ENCODE measurements at regions not wholly inside any gene's neighbourhood (a gene's known extent, or its start where the extent isn't known, plus 50 kb on each side); places are given as distances from the start of the nearest gene placed in this dataset.

DNA sequence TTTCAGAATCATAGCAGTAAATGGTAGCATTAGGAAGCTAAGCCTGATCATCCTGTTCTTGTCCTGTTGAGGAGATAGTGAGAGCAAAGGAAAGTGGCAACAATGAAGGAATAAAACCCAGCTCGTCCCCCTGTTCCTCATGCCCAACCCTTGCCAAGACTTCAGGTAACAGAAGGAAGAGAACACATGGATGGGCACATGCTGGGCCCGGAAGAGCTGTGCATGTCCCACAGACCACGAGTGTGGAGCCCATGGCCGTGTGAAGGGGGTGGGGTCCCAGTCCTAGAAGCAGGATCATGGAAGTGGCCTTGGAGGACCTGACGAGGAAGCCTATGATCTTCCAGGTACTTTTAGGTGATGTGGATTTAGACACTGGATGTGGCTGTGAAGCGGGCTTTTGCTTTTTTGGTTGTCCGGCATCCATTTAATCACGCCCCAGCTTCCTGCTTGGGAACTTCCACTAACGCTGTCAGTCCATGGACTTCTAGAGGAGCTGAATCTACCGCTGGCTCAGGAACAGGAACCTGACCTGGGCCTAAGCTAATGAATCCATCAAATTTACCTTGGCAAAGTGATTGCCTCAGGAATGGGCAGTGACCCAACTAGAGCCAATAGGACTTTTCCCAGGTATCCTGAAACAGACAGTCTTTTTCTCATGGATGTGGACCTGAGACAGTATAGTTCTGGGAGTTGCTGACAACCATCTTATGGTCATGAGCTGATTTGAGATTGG is 79.3 kb upstream of the ARMC2 start:
- TF ChIP-seq CTCF (IDR thresholded peaks at IDR 0.05 in 8 of 11, conservative IDR thresholded peaks at IDR 0.05 in 3 of 11) (no peak), POLR2A (IDR thresholded peaks at IDR 0.05) (no peak), POLR2AphosphoS5 (IDR thresholded peaks at IDR 0.05) (no peak)

Data from spleen (tissue), 7 donors.